GM19395 (cell line): ENCODE measurements at regions not wholly inside any gene's neighbourhood (a gene's known extent, or its start where the extent isn't known, plus 50 kb on each side); places are given as distances from the start of the nearest gene placed in this dataset.
"Not testable (repeated sequence)": the region's sequence is repeated elsewhere in the genome, so short reads cannot be mapped to it uniquely, and the experiment has no call there.

Experiments
- ATAC-seq: cut with Tn5 transposase; IDR thresholded peaks from one replicate; pipeline ENCODE4 v1.9.1; 2021; ENCODE audit warnings: mild to moderate bottlenecking, moderate library complexity; ENCODE audit not compliant: unreplicated experiment

GRCh38 chr18:11388755-11389680 lies 220.4 kb upstream of the SLC35G4 start:
- ATAC-seq, result no peak

- no peak for ATAC-seq
Measured at GRCh38 chr18:11387880-11388279, 221.5 kb upstream of the SLC35G4 start.

- no peak for ATAC-seq
Measured at GRCh38 chr18:11383381-11383780, 226.0 kb upstream of the SLC35G4 start.

GRCh38 chr18:11380968-11381367 lies 228.4 kb upstream of the SLC35G4 start:
- ATAC-seq, result no peak

GRCh38 chr18:11379660-11380059 lies 229.7 kb upstream of the SLC35G4 start:
- no peak for ATAC-seq

GRCh38 chr18:11377766-11378540 lies 228.6 kb upstream of the PIEZO2 start:
- no peak for ATAC-seq

GRCh38 chr18:11372163-11372562 lies 222.8 kb upstream of the PIEZO2 start:
- no peak for ATAC-seq

GRCh38 chr18:11369556-11369955 lies 220.2 kb upstream of the PIEZO2 start:
- ATAC-seq, result no peak

- ATAC-seq, result no peak
Measured at GRCh38 chr18:11368020-11368419, 218.7 kb upstream of the PIEZO2 start.

GRCh38 chr18:11367351-11367750 lies 218.0 kb upstream of the PIEZO2 start:
- no peak for ATAC-seq

GRCh38 chr18:11366410-11366809 lies 217.0 kb upstream of the PIEZO2 start:
- no peak for ATAC-seq

GRCh38 chr18:11362856-11363255 lies 213.5 kb upstream of the PIEZO2 start:
- no peak for ATAC-seq

GRCh38 chr18:11361862-11362261 lies 212.5 kb upstream of the PIEZO2 start:
- not testable (repeated sequence) for ATAC-seq

GRCh38 chr18:11357678-11358077 lies 208.3 kb upstream of the PIEZO2 start:
- ATAC-seq, result no peak

- ATAC-seq, result not testable (repeated sequence)
Measured at GRCh38 chr18:11344576-11344975, 195.2 kb upstream of the PIEZO2 start.

GRCh38 chr18:11343096-11343495 lies 193.7 kb upstream of the PIEZO2 start:
- ATAC-seq, result no peak

GRCh38 chr18:11342115-11342514 lies 192.7 kb upstream of the PIEZO2 start:
- not testable (repeated sequence) for ATAC-seq

- no peak for ATAC-seq
Measured at GRCh38 chr18:11339188-11339775, 189.9 kb upstream of the PIEZO2 start.

- ATAC-seq, result no peak
Measured at GRCh38 chr18:11336241-11336640, 186.9 kb upstream of the PIEZO2 start.

GRCh38 chr18:11327391-11328009 lies 178.1 kb upstream of the PIEZO2 start:
- ATAC-seq, result no peak
